ENCODE measurements at regions not wholly inside any gene's neighbourhood (a gene's known extent, or its start where the extent isn't known, plus 50 kb on each side); places are given as distances from the start of the nearest gene placed in this dataset.

DNA sequence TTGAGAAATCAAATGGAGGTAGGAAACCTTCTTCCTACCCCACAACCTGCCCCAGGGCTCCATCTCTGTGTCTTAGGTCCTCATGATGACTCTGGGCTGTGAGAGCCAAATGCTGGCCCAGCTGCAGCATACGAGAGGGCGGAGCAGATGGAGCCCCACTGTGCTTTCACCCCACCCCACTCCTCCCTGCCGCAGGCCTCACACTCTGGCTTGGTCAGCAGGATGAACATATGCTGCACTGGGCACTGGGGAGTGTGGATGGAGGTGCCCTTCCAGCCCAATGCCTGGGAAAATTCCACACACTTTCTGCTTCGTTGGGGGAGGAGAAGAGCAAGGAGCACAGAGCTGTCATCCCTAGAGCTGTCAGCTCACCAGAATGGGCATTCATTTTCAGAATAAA, 271.6 kb upstream of the CADM1 start:
- TF ChIP-seq, protein P1, sequence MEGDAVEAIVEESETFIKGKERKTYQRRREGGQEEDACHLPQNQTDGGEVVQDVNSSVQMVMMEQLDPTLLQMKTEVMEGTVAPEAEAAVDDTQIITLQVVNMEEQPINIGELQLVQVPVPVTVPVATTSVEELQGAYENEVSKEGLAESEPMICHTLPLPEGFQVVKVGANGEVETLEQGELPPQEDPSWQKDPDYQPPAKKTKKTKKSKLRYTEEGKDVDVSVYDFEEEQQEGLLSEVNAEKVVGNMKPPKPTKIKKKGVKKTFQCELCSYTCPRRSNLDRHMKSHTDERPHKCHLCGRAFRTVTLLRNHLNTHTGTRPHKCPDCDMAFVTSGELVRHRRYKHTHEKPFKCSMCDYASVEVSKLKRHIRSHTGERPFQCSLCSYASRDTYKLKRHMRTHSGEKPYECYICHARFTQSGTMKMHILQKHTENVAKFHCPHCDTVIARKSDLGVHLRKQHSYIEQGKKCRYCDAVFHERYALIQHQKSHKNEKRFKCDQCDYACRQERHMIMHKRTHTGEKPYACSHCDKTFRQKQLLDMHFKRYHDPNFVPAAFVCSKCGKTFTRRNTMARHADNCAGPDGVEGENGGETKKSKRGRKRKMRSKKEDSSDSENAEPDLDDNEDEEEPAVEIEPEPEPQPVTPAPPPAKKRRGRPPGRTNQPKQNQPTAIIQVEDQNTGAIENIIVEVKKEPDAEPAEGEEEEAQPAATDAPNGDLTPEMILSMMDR (IDR thresholded peaks at IDR 0.05): no peak
- TF ChIP-seq EZH2 (IDR thresholded peaks at IDR 0.05): no peak
